SK-N-MC (cell line): ENCODE measurements at regions not wholly inside any gene's neighbourhood (a gene's known extent, or its start where the extent isn't known, plus 50 kb on each side); places are given as distances from the start of the nearest gene placed in this dataset.

Experiments used
- EZH2 ChIP-seq: fragments of 200-600 bp; sonication (generic); IDR thresholded peaks from one replicate; pipeline ENCODE4 v1.6.1; 2017; ENCODE audit warnings: antibody characterized with exemption
- FOXP2 ChIP-seq: optimal IDR thresholded peaks from 2 replicates; pipeline ENCODE3; 2011; ENCODE audit warnings: mild to moderate bottlenecking, moderate library complexity; ENCODE audit not compliant: insufficient read depth; ENCODE audit errors: extremely low read length, control extremely low read depth
- POLR2AphosphoS5 ChIP-seq: IDR thresholded peaks from 2 replicates; pipeline ENCODE4 v1.6.1; 2012; ENCODE audit warnings: mild to moderate bottlenecking, low read depth, low read length, borderline replicate concordance

- no peak for TF ChIP-seq EZH2
- no peak for TF ChIP-seq POLR2AphosphoS5
- no peak for TF ChIP-seq FOXP2
Measured at GRCh38 chr11:23398052-23398451, 537.8 kb upstream of the CCDC179 start.
